ENCODE measurements at regions not wholly inside any gene's neighbourhood (a gene's known extent, or its start where the extent isn't known, plus 50 kb on each side); places are given as distances from the start of the nearest gene placed in this dataset.

GRCh38 chr6:47126647-47127391 lies 84.7 kb upstream of the ADGRF1 start:
- TF ChIP-seq CTCF (IDR thresholded peaks at IDR 0.05; ENCODE audit: insufficient read depth, low read depth, low read length), result no peak
- no peak for TF ChIP-seq EZH2 (IDR thresholded peaks at IDR 0.05; ENCODE audit: insufficient read depth, low read length)

Measured in astrocyte (in vitro differentiated cells and primary cell).